ENCODE measurements at regions not wholly inside any gene's neighbourhood (a gene's known extent, or its start where the extent isn't known, plus 50 kb on each side); places are given as distances from the start of the nearest gene placed in this dataset.

DNA sequence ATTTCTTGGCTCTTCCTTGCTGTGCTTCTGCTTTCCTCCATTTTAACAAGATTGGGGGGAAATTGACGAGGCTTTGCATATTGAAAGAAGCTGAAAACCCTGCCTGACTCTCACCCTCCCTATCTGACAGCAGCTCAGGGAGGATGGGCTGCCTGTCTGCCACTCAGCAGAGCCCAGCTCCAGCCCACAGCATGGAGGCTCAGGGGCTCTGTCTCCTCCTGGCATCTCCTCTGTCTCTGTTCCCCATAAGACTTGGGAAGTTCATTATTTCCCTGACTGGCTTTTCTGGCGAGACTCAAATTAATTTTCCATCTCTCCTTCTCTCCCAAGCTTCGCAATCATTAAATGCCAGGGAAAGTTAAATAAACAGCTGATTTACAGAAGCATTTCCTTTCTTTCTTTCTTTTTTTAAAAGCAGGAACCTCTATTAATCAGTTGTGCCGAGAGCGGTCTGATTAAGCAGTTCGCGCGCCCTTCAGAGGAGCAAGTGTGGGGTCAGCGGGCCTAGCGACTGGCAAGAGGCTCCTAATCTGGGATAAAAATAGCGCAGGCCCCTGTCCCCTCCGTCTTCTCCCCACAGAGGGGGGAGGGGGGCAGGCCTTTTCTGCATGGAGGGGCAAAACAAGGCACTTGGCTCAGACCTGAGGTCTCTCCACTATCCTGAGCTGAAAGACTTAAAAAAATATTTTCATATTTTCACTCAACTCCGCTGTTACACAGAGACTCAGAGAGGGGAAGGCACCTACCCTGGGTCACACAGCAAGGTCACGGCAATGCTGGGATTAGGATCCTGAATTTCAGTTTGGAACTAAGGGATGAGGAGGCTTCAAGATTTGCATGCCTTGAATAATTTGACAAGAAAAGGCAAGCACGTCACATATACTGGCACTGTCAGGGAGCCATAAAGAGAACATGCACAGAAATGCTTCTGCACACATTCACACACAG is 170.4 kb downstream of the ACTL8 start:
- intact Hi-C loops (cut with DNase I), result loop anchor here (10.0 kb wide), 3 partner anchors 59 to 649 kb away; partner anchors contain the start of gene IGSF21 (in 1 of the 2)
- ATAC-seq, result no peak
- peak; percentile 25 for DNase-seq

GRCh38 chr1:17926906-17927305 is 171.8 kb downstream of the ACTL8 start:
- no peak for ATAC-seq
- intact Hi-C loops (cut with DNase I), result loop anchor here (10.0 kb wide), 3 partner anchors 58 to 648 kb away; partner anchors contain the start of gene IGSF21 (in 1 of the 2)
- DNase-seq, result no peak

- intact Hi-C loops (cut with DNase I), result loop anchor here (2.0 to 10.0 kb wide), 4 partner anchors 57 to 647 kb away; partner anchors contain the start of gene IGSF21 (in 1 of the 2)
Observed at GRCh38 chr1:17927952-17928351, 172.8 kb downstream of the ACTL8 start.

DNA sequence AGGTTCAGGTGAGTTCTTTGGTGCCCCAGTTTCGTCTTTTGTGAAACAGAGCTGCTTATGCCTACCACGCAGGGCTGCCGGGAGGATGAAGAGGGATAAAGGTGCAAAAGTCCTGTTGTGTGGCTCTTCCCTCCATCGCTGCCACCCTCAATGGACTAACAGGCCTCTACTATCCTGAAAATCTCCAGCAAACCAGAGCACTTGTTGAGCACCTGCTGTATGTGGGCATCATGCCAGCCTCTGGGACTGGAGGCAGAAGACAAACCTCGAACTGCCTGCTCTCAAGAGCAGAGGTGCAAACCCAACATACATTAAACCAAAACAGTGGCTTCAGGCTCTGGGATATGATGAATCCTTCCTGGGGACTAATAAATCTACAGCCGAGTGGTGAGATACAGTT is 174.1 kb downstream of the ACTL8 start:
- no peak for ATAC-seq
- DNase-seq, result no peak
- intact Hi-C loops (cut with DNase I), result loop anchor here (2.0 to 10.0 kb wide), 4 partner anchors 56 to 646 kb away; partner anchors contain the start of gene IGSF21 (in 1 of the 2)

More at GRCh38 chr1:17927952-17928351, 172.8 kb downstream of the ACTL8 start:
- no peak for DNase-seq
- ATAC-seq, result no peak

- DNase-seq (no peak), ATAC-seq (peak; percentile 83 to 86)
Observed at GRCh38 chr1:17930635-17931034, 175.5 kb downstream of the ACTL8 start.

GRCh38 chr1:17932164-17932563 is 175.4 kb upstream of the IGSF21 start:
- DNase-seq (no peak), ATAC-seq (no peak)
- intact Hi-C loops (cut with DNase I), result no loop called here

More at GRCh38 chr1:17930635-17931034, 175.5 kb downstream of the ACTL8 start:
- intact Hi-C loops (cut with DNase I), result no loop called here

DNA sequence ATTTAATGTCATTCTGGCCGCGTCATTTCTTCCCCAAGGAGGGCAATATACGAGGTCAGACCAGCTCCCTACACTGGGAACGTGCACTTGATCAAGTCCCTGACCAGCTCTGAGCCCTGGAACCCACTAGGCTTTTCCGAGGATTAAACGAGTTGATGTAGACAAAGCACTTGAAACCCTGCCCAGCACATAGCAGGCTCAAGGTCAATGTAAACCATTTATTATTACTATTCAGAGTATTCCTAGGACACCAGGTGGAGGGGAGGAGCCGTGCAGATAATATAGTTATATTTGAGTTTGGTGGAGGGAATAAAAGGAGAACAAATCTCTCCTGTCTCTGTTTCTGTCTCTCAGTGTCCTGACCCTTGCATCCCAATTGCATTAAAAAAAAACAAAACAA is 174.1 kb upstream of the IGSF21 start:
- intact Hi-C loops (cut with DNase I), result no loop called here
- ATAC-seq (no peak), DNase-seq (no peak)

GRCh38 chr1:17933971-17934370 is 173.6 kb upstream of the IGSF21 start:
- no peak for ATAC-seq
- intact Hi-C loops (cut with DNase I), result no loop called here

DNA sequence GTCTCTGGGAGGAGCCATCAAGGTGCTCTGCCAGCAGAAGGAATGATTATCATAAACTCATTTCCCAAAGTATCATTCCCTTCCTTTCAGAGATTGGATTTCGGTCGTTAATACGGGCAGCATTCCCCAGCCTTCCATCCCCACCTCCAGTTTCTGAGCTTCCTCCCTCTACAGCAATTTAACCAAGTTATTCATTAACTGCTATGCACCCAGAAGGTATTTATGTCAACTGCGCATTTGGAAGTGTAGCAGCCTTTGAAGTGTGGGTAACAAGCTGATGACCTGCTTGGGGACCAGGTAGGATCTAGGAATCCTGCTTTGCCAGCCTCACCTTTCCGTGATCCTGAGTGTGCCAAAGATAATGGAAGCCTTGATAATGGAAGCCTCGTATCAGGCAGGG is 172.4 kb upstream of the IGSF21 start:
- ATAC-seq (no peak), DNase-seq (no peak)
- intact Hi-C loops (cut with DNase I), result no loop called here

More at GRCh38 chr1:17933971-17934370, 173.6 kb upstream of the IGSF21 start:
- no peak for DNase-seq

DNA sequence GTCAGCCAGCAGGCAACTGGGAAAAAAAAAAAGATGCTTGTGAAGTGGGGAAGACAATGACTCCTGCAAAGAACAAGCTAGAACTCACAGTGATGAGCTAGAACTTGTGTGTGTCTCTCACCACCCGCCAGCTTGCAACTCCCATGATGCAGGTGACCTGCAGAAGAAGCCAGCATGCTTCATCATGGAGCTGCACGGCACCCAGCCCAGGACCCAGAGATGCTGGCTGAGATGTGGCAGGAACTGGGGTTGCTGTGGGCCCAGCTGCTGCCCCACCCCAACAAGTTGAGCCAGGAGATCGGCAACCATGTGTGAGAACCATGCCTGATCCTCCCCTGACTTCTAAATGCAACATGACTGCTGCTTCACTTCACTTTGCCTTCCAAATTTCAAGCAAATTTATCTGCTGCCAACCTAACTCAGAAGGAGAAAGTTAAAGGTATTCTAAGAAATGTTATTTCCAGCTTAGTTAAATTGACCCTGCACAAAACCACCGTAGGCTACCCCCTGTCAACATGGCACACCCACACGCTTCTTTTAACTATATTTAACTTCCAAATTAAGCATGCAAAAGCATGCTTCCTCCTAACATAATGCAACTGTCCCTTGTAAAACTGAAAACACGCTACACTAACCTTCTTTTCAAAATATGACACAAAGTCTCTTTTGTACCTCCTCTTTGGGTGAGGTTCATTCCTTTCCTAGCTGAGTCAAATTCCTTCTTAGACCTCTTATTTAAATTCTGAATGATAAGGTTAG is 166.0 kb upstream of the IGSF21 start:
- intact Hi-C loops (cut with DNase I), result no loop called here

GRCh38 chr1:17943506-17943905 is 164.1 kb upstream of the IGSF21 start:
- no peak for ATAC-seq
- DNase-seq, result no peak

More for the DNA sequence above, 166.0 kb upstream of the IGSF21 start:
- ATAC-seq (no peak), DNase-seq (no peak)

GRCh38 chr1:17944646-17945045 is 163.0 kb upstream of the IGSF21 start:
- DNase-seq (no peak), ATAC-seq (no peak)
- intact Hi-C loops (cut with DNase I), result no loop called here

More at GRCh38 chr1:17943506-17943905, 164.1 kb upstream of the IGSF21 start:
- intact Hi-C loops (cut with DNase I), result no loop called here

GRCh38 chr1:17946434-17946833 is 161.2 kb upstream of the IGSF21 start:
- intact Hi-C loops (cut with DNase I), result no loop called here
- DNase-seq (no peak), ATAC-seq (no peak)

DNA sequence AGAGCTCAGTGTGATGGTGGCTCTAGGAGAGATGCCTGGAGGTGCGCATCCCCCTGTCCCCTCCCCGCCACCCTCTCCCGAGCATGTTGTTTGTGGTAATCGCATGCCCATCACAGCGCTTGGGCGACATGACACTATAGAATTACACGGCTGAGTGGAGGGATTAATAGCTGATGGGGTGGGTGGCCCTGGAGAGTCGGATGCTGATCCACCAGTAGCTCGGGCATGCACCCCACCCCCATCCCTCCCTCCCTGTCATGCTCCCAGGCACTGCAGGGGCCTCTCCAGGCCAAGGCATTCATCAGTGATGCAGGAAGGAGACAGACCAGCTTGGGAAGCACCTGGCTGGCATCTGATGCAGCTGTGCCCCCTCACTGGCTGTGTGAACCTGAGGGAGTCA is 159.0 kb upstream of the IGSF21 start:
- intact Hi-C loops (cut with DNase I), result no loop called here
- DNase-seq (no peak), ATAC-seq (no peak)

DNA sequence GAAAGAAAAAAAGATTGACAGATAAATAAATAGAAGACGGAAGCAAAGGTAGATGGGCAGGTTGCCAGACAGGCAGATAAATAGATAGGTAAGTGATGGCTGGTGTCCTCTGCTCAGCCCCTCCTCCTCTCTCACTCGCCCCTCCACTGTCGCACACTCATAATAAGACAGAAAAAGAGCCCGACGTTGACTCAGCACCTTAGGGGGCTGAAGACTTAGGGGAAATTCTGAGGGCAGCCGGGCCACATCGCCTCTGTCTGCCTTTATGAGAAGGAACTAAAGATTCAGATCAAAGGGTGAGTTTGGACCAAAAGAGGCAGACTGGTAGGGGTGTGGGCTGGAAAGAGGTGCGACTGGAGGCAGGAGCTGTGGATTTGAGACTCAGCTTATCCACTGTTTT is 158.1 kb upstream of the IGSF21 start:
- DNase-seq (no peak), ATAC-seq (no peak)
- intact Hi-C loops (cut with DNase I), result no loop called here

- DNase-seq, result no peak
- intact Hi-C loops (cut with DNase I), result no loop called here
- ATAC-seq, result no peak
Observed at GRCh38 chr1:17950728-17951127, 156.9 kb upstream of the IGSF21 start.

DNA sequence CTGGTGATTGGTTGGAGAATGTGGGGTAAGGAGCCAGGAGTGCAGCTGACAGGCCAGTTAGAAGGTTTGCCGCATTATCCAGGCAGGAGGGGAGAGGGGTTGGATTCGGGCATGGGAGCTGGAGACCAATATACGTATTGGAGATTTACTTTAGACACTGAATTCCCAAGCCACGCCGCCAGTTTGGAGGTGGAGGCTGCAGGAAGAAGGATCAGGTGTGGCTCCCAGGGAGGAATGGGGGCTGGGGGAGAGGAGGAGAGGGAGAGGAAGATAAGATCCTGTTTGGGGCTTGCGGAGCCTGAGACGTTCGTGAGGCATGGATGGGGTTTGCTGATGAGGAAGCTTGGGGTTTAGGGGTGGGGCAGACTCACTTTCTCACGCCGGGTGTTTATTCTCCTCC is 155.1 kb upstream of the IGSF21 start:
- ATAC-seq (no peak), DNase-seq (no peak)
- intact Hi-C loops (cut with DNase I), result no loop called here

DNA sequence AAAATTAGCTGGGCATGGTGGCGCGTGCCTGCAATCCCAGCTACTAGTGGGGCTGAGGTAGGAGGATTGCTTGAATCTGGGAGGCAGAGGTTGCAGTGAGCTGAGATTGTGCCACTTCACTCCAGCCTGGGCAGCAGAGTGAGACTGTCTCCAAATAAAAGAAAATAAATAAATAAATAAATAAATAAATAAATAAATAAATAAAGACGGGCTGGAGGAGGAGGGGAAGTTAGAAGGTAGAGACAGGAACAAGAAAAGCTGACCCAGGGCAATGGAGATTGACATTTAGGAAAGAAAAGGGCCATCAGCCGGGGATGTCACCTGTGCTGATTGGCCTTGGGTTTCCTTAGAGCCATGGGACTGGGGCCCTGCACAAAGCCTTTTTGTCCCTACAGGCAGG is 153.7 kb upstream of the IGSF21 start:
- intact Hi-C loops (cut with DNase I), result no loop called here
- DNase-seq (no peak), ATAC-seq (no peak)

DNA sequence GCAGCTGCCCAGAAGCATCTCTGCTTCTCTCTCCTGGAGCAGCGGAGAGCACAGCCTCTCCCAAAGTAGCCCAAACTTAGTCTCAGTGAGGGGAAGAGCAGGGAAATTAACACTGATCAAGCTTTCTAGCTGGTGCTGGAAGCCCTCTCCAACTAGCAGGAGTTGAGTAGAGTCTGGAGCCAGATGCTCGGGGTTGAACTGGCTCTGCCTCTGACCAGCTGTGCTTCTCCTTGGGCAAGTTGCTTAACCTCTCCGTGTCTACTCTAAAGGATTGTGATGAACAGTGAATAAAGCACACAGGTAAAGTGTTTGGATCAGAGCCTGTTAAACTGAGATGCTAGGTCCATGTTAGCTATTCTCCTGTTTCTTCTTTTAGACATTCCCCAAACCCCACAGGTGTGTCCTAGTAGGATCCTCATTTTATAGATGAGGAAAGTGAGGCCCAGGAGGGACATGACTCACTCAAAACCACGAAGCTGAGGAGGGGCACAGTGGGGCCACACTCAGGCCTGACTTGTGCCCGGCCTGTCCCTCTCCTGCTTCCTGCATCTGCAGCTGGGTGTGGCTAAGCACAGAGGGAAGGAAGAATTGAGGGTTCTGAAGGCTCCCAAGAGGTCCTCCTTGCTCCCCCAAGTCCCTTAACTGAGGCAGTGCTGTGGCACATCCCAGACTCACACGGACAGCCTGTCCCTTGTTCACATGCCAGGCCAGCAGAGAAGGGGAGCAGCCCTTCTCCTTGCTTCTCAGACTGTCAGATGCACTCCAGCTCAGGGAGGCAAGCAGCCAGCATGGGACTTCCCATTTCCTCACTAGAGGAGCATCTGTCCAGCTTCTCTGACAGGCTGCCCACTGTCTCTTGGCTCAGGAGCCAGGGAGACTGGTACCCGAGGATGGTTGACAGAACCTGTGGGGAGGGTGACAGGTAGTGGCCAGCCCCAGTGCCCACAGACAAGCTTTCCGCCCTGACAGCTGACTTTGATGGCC is 152.0 kb upstream of the IGSF21 start:
- DNase-seq, result no peak
- ATAC-seq, result no peak
- intact Hi-C loops (cut with DNase I), result no loop called here

Data from left cardiac atrium (tissue), 4 donors.